SK-N-SH (cell line): ENCODE measurements at regions not wholly inside any gene's neighbourhood (a gene's known extent, or its start where the extent isn't known, plus 50 kb on each side); places are given as distances from the start of the nearest gene placed in this dataset.

ENCODE experiments used
- NRF1 ChIP-seq: IDR thresholded peaks from 2 replicates; pipeline ENCODE4 v1.6.1; 2012; ENCODE audit warnings: low read depth, mild to moderate bottlenecking, low read length
- POLR2AphosphoS5 ChIP-seq: IDR thresholded peaks from 2 replicates; pipeline ENCODE4 v1.6.1; 2012; ENCODE audit warnings: low read depth, low read length

GRCh38 chr13:65416784-65417183 lies 1813.4 kb downstream of the PCDH9 start:
- TF ChIP-seq NRF1: no peak
- TF ChIP-seq POLR2AphosphoS5: no peak
